IPS-NIHi7 (cell line): ENCODE measurements at regions not wholly inside any gene's neighbourhood (a gene's known extent, or its start where the extent isn't known, plus 50 kb on each side); places are given as distances from the start of the nearest gene placed in this dataset.
A peak's percentile ranks its signal among the peaks of the same experiment; 100 is the strongest.
"Not testable (repeated sequence)": the region's sequence is repeated elsewhere in the genome, so short reads cannot be mapped to it uniquely, and the experiment has no call there.

Experiments
- DNase-seq: peaks from one replicate; pipeline ENCODE4 v3.0.0; 2012; ENCODE audit warnings: mixed read lengths; ENCODE audit errors: extremely low spot score

- no peak for DNase-seq
Measured at GRCh38 chr22:22716136-22716665, 71.8 kb downstream of the GGTLC2 start.

GRCh38 chr22:22717664-22718063, 73.2 kb downstream of the GGTLC2 start:
- DNase-seq, result no peak

GRCh38 chr22:22720201-22720723, 75.8 kb downstream of the GGTLC2 start:
- DNase-seq, result peak; percentile 78

GRCh38 chr22:22720724-22721261, 76.4 kb downstream of the GGTLC2 start:
- no peak for DNase-seq

GRCh38 chr22:22721681-22722354, 77.4 kb downstream of the GGTLC2 start:
- DNase-seq, result no peak

- DNase-seq, result no peak
Measured at GRCh38 chr22:22728382-22728781, 84.0 kb downstream of the GGTLC2 start.

- DNase-seq, result no peak
Measured at GRCh38 chr22:22730655-22731373, 86.4 kb downstream of the GGTLC2 start.

- DNase-seq, result no peak
Measured at GRCh38 chr22:22731374-22731676, 86.9 kb downstream of the GGTLC2 start.

GRCh38 chr22:22733006-22733405, 88.6 kb downstream of the GGTLC2 start:
- DNase-seq, result not testable (repeated sequence)

- no peak for DNase-seq
Measured at GRCh38 chr22:22733881-22734373, 89.5 kb downstream of the GGTLC2 start.

- DNase-seq, result peak; percentile 47
Measured at GRCh38 chr22:22734395-22735272, 90.2 kb downstream of the GGTLC2 start.

- not testable (repeated sequence) for DNase-seq
Measured at GRCh38 chr22:22735276-22735675, 90.9 kb downstream of the GGTLC2 start.

- no peak for DNase-seq
Measured at GRCh38 chr22:22735695-22736611, 91.5 kb downstream of the GGTLC2 start.

- no peak for DNase-seq
Measured at GRCh38 chr22:22737590-22737989, 93.2 kb downstream of the GGTLC2 start.

- no peak for DNase-seq
Measured at GRCh38 chr22:22738959-22739585, 94.7 kb downstream of the GGTLC2 start.

- DNase-seq, result no peak
Measured at GRCh38 chr22:22740560-22741276, 96.3 kb downstream of the GGTLC2 start.

- DNase-seq, result no peak
Measured at GRCh38 chr22:22741843-22742242, 97.4 kb downstream of the GGTLC2 start.

- no peak for DNase-seq
Measured at GRCh38 chr22:22742641-22743040, 98.2 kb downstream of the GGTLC2 start.

GRCh38 chr22:22743128-22743760, 98.8 kb downstream of the GGTLC2 start:
- no peak for DNase-seq
